Fibroblast of mammary gland (primary cell): ENCODE measurements at regions not wholly inside any gene's neighbourhood (a gene's known extent, or its start where the extent isn't known, plus 50 kb on each side); places are given as distances from the start of the nearest gene placed in this dataset.
A peak's percentile ranks its signal among the peaks of the same experiment; 100 is the strongest.

Source experiments
- DNase-seq: peaks from one replicate; pipeline ENCODE4 v3.0.0-alpha.2; 2010; ENCODE audit warnings: low read depth
- H3K4me3 ChIP-seq: 2 replicates; pipeline ENCODE4 v1.5.1; 2011; ENCODE audit warnings: low read depth, mild to moderate bottlenecking, low read length, moderate library complexity; ENCODE audit not compliant: control insufficient read depth
- TF ChIP-seq, protein P1 (sequence below): conservative IDR thresholded peaks from 2 replicates; pipeline ENCODE4 v1.5.1; 2011; ENCODE audit warnings: low read depth, low read length, inconsistent platforms; ENCODE audit not compliant: control insufficient read depth, insufficient read depth

DNA sequence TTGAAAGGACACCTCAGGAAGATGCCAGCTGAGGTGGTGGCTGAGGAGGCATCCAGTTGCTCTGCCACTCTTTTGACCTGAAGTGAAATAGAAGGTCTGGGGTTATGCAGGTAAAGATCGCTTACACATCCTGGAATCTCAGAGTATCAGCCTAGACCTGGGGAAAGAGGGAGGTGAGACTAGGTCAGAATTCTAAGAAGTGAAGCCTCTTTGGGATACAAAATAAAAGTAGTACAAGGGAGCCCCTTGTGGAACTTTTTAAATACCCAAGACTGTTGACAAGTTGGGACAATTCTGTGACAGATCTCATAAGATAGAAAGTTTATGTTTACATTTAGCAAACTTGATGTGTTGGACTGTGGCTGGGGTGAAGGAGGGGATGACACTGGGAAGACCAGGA is 263.1 kb downstream of the SPRY1 start:
- TF ChIP-seq, protein P1, sequence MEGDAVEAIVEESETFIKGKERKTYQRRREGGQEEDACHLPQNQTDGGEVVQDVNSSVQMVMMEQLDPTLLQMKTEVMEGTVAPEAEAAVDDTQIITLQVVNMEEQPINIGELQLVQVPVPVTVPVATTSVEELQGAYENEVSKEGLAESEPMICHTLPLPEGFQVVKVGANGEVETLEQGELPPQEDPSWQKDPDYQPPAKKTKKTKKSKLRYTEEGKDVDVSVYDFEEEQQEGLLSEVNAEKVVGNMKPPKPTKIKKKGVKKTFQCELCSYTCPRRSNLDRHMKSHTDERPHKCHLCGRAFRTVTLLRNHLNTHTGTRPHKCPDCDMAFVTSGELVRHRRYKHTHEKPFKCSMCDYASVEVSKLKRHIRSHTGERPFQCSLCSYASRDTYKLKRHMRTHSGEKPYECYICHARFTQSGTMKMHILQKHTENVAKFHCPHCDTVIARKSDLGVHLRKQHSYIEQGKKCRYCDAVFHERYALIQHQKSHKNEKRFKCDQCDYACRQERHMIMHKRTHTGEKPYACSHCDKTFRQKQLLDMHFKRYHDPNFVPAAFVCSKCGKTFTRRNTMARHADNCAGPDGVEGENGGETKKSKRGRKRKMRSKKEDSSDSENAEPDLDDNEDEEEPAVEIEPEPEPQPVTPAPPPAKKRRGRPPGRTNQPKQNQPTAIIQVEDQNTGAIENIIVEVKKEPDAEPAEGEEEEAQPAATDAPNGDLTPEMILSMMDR: peak; percentile 20
- peak; percentile 12 for DNase-seq

DNA sequence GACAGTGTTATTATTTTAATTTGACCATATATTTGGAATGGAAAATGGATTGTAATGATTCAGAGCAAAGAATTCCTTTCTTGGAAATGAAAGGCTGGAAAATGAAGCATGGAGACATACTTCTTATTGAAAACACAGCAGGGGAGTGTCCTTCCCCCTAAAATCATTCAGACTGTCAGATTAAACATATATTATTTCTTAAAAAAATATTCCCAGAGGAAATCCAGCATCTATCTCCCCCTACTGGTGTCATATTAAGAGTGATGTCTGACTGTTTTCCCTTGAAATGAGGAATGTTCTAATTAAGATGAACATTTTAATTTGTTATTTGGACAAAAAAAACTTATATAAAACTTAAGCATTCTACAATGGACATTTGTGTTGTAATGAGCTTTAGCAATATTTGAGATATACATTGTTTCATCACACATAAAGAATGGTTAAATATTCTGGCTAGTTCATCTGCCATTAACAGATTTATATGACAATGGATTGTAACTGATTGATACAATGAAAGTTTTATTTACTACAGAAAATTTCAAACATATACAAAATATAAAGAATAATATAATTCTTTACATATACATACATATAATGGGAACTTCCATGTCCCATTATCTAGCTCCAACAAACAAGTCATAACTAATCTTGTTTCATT is 264.6 kb downstream of the SPRY1 start:
- TF ChIP-seq, protein P1: peak; percentile 62
- DNase-seq: peak; percentile 45
- no peak overlapping the region for H3K4me3 ChIP-seq

More for the DNA sequence above, 263.1 kb downstream of the SPRY1 start:
- no peak overlapping the region for H3K4me3 ChIP-seq

DNA sequence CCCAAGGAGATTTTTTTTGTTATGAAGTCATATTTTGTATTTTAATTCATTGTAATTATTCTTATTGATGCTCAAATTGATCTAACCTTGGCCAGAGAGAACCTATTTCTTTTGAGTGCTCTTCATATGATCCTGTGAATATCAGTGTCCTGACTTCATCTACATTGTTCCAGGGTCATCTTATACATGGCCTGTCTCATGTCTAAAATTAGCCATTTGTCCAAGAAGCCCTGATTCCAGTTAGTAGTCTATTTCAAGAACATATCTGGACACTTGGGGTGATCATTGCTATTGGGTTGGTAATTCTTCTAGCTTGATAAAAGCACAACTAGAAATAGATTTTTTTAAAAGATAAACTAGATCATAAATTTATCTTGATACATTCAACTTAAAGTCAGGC is 266.2 kb downstream of the SPRY1 start:
- no peak for DNase-seq
- TF ChIP-seq, protein P1: no peak
- H3K4me3 ChIP-seq: no peak overlapping the region

DNA sequence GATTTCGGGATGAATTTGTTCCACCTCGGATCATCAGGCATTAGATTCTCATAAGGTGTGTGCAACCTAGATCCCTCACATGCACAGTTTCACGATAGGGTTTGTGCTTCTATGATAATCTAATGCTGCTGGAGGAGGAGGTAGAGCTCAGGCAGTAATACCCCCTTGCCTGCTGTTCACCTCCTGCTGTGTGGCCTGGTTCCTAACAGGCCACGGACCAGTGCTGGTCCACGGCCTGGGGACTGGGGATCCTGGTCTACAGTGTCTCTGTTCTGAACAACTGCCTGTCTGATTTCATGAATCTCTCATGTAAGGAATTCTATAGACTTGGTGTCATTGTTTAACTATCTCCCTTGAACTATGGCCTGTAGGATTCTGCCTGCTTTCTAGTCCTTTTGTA is 269.9 kb downstream of the SPRY1 start:
- DNase-seq: no peak
- TF ChIP-seq, protein P1: no peak
- H3K4me3 ChIP-seq: no peak overlapping the region

DNA sequence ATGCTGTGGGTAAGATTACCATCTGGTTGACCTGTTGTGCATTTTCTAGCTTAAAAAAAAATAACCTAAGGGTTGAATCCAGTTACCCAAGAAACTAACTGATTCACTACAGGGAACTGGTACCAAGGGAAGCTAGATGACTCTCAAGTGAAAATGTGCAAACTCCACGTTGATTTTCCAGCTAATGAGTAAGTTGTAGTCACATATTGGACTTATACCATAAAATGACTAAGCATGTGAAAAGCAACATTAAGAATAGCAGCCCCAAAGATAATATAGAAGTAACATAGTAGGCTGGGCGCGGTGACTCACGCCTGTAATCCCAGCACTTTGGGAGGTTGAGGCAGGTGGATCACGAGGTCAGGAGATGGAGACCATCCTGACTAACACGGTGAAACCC is 270.9 kb downstream of the SPRY1 start:
- TF ChIP-seq, protein P1: no peak
- peak; percentile 96 for DNase-seq
- no peak overlapping the region for H3K4me3 ChIP-seq

DNA sequence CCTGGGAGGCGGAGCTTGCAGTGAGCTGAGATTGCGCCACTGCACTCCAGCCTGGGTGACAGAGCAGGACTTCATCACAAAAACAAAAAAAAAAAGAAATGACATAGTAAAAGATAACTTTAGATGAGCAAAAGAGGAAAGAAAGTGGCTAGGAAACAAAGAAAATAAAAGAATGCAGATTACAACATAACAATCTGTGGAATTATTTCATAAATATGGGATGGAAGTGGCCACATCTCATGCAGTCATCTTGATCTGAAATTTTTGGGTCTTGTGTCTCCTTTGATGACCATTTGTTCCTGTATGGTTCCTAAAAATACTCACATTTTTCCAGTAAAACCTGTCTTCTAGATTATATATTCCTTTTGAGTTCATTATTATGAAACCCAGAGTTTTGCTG is 271.4 kb downstream of the SPRY1 start:
- H3K4me3 ChIP-seq: no peak overlapping the region
- TF ChIP-seq, protein P1: no peak
- DNase-seq: no peak
